Adrenal gland (tissue), 9 donors: ENCODE measurements at regions not wholly inside any gene's neighbourhood (a gene's known extent, or its start where the extent isn't known, plus 50 kb on each side); places are given as distances from the start of the nearest gene placed in this dataset.

Experiments used
- DNase-seq, 7 donors: peaks; one replicate each; pipeline ENCODE4 v3.0.0-alpha.2; 2019 to 2020
- H3K27ac ChIP-seq, 5 donors: fragments of 200-600 bp; sonication (generic) in 4 of 5; 1 replicate in 3 of 5; 2 replicates in 2 of 5; pipeline versions ENCODE4 v1.5.1 to v1.8.0; 2016 to 2020; ENCODE audit warnings: mild to moderate bottlenecking in 1 of 5
- H3K27me3 ChIP-seq: fragments of 200-600 bp; 2 replicates; pipeline ENCODE4 v1.8.0; 2021
- H3K36me3 ChIP-seq, 2 donors: fragments of 200-600 bp; replicated peaks in 1 of 2; 1 replicate in 1 of 2; 2 replicates in 1 of 2; pipeline versions ENCODE4 v1.5.1 to v1.8.0; 2018 to 2022
- H3K4me1 ChIP-seq, 2 donors: fragments of 200-600 bp; replicated peaks in 1 of 2; 1 replicate in 1 of 2; 2 replicates in 1 of 2; pipeline versions ENCODE4 v1.5.1 to v1.8.0; 2018 to 2021
- H3K4me3 ChIP-seq, 4 donors: fragments of 200-600 bp; sonication (generic) in 3 of 4; one replicate each; pipeline ENCODE4 v1.5.1; 2016 to 2018
- H3K9me3 ChIP-seq, 3 donors: fragments of 200-600 bp; sonication (generic) in 1 of 3; replicated peaks in 1 of 3; 1 replicate in 2 of 3; 2 replicates in 1 of 3; pipeline versions ENCODE4 v1.5.1 to v1.8.0; 2016 to 2021
- CTCF ChIP-seq, 6 experiments: fragments of 450-650 bp in 4 of 6; fragments of 200-600 bp in 2 of 6; sonication (generic) in 1 of 6; IDR thresholded peaks; 1 replicate in 5 of 6; 2 replicates in 1 of 6; pipeline versions ENCODE4 v1.5.1 to v1.8.0; 2016 to 2021; ENCODE audit warnings: antibody characterized with exemption in 6 of 6, mild to moderate bottlenecking in 2 of 6, moderate library complexity in 1 of 6
- POLR2A ChIP-seq, 2 donors: fragments of 450-650 bp; IDR thresholded peaks; one replicate each; pipeline ENCODE4 v1.6.1; 2017; ENCODE audit warnings: antibody characterized with exemption in 2 of 2, mild to moderate bottlenecking in 2 of 2, moderate library complexity in 1 of 2
- WGBS, 4 donors: extraction: QIAGEN DNeasy Blood & Tissue Kit in 2 of 4; methylation state at CpG; one replicate each; pipeline versions ENCODE4 v1.1.5 to v1.1.7; 2013 to 2017; 5-methylcytosine and 5-hydroxymethylcytosine counted together
- intact Hi-C, 2 donors: fragments of 100-400 bp; cut with DNase I; formaldehyde crosslinking; loops; one replicate each; pipeline versions ENCODE4 v1.14.1 to v1.15.0; 2022 to 2023
- donor health status: healthy with polysubstance abuse.
- donor health status: Bipolar disorder and iron deficiency.
- donor health status: DM: yes; HTN: yes; CAD: no.
- donor health status: DM: no; HTN: no; CAD: no.
- donor health status: DM: no; HTN: no; CAD: no.

GRCh38 chr18:4987452-4988405 is 209.3 kb downstream of the AKAIN1 start:
- H3K27me3 ChIP-seq = no peaks in the 10 kb centered on the region
- H3K36me3 ChIP-seq = no peaks in the 10 kb centered on the region
- TF ChIP-seq CTCF (IDR thresholded peaks at IDR 0.05) (no peak), POLR2A (IDR thresholded peaks at IDR 0.05) (no peak)
- 63 to 74% (median 69%) methylated on average over 5 to 10 of the region's 10 CpGs for WGBS, 4 donors
- no peak overlapping the region for H3K4me3 ChIP-seq
- intact Hi-C loops = no loop called here
- H3K9me3 ChIP-seq = no peaks in the 10 kb centered on the region
- no peaks in the 10 kb centered on the region for H3K4me1 ChIP-seq
- no peak for DNase-seq
- H3K27ac ChIP-seq = no peak overlapping the region

GRCh38 chr18:4986677-4987076 is 210.4 kb downstream of the AKAIN1 start:
- H3K27me3 ChIP-seq = no peaks in the 10 kb centered on the region
- H3K4me3 ChIP-seq = no peak overlapping the region
- no peak for DNase-seq
- no peak overlapping the region for H3K27ac ChIP-seq
- no peaks in the 10 kb centered on the region for H3K36me3 ChIP-seq
- H3K9me3 ChIP-seq = no peaks in the 10 kb centered on the region
- H3K4me1 ChIP-seq = no peaks in the 10 kb centered on the region
- TF ChIP-seq POLR2A (IDR thresholded peaks at IDR 0.05) (no peak), CTCF (IDR thresholded peaks at IDR 0.05) (no peak)
- intact Hi-C loops = no loop called here
- WGBS, 4 donors = 56 to 74% (median 61%) methylated on average over 3 to 6 of the region's 6 CpGs; no CpG with 5 or more reads in 1 of the 4 donors

- Histone ChIP-seq H3K36me3 (no peaks in the 10 kb centered on the region), H3K27me3 (no peaks in the 10 kb centered on the region), H3K4me3 (no peak overlapping the region), H3K27ac (no peak overlapping the region), H3K9me3 (no peaks in the 10 kb centered on the region), H3K4me1 (no peaks in the 10 kb centered on the region)
- intact Hi-C loops = no loop called here
- TF ChIP-seq CTCF (IDR thresholded peaks at IDR 0.05) (no peak), POLR2A (IDR thresholded peaks at IDR 0.05) (no peak)
- DNase-seq = no peak
Observed at GRCh38 chr18:4986066-4986465, 211.0 kb downstream of the AKAIN1 start.

GRCh38 chr18:4961121-4961909 is 235.7 kb downstream of the AKAIN1 start:
- TF ChIP-seq CTCF (IDR thresholded peaks at IDR 0.05) (no peak), POLR2A (IDR thresholded peaks at IDR 0.05) (no peak)
- H3K27me3 ChIP-seq = no peaks in the 10 kb centered on the region
- no peak for DNase-seq
- H3K9me3 ChIP-seq = no peaks in the 10 kb centered on the region
- H3K4me3 ChIP-seq = no peak overlapping the region
- no peak overlapping the region for H3K27ac ChIP-seq
- intact Hi-C loops = no loop called here
- H3K36me3 ChIP-seq = no peaks in the 10 kb centered on the region
- H3K4me1 ChIP-seq = no peaks in the 10 kb centered on the region
- 58 to 87% (median 78%) methylated on average over 3 to 4 of the region's 4 CpGs for WGBS, 4 donors
